ENCODE measurements at regions not wholly inside any gene's neighbourhood (a gene's known extent, or its start where the extent isn't known, plus 50 kb on each side); places are given as distances from the start of the nearest gene placed in this dataset.

GRCh38 chr7:91570560-91570959, 306.3 kb downstream of the FZD1 start:
- RAD21 ChIA-PET (ENCODE audit: low non-redundant PET in 1 of 2, low total read pairs in 2 of 2, uncharacterized antibody in 2 of 2, unreplicated experiment in 2 of 2): no interaction called here

More at GRCh38 chr7:91570560-91570959, 306.3 kb downstream of the FZD1 start:
- no peak overlapping the region for H3K9ac ChIP-seq (ENCODE audit: low read length)
- H3K9me2 ChIP-seq (ENCODE audit: insufficient read depth): no peaks in the 10 kb centered on the region
- no peak for ATAC-seq
- H3K4me3 ChIP-seq (replicated peaks in 1 of 2; ENCODE audit: low read depth in 1 of 2, low read length in 2 of 2): no peak overlapping the region
- BruUV-seq (replicated peaks): no TSS peak
- no peaks in the 10 kb centered on the region for H3K27me3 ChIP-seq (ENCODE audit: insufficient read depth, low read length)
- no peak overlapping the region for H3K4me2 ChIP-seq (ENCODE audit: low read length)
- intact Hi-C loops (cut with micrococcal nuclease): no loop called here
- H3K36me3 ChIP-seq (ENCODE audit: control insufficient read depth in 1 of 2, insufficient read depth in 2 of 2, low read length in 2 of 2): no peaks in the 10 kb centered on the region
- H3K9me3 ChIP-seq (ENCODE audit: control insufficient read depth in 1 of 2, insufficient read depth in 1 of 2, low read depth in 1 of 2, low read length in 2 of 2): no peaks in the 10 kb centered on the region
- DNase-seq (ENCODE audit: low read depth, low spot score): no peak
- no peak for TF ChIP-seq POLR2AphosphoS5 (IDR thresholded peaks at IDR 0.05; ENCODE audit: low read depth, low read length)
- no peak for TF ChIP-seq EZH2 (IDR thresholded peaks at IDR 0.05)
- TF ChIP-seq TCF7L2 (IDR thresholded peaks at IDR 0.05; ENCODE audit: borderline replicate concordance, extremely low read depth, insufficient read depth, insufficient read length): no peak
- TF ChIP-seq CEBPB (IDR thresholded peaks at IDR 0.05; ENCODE audit: low read depth): no peak
- no peak for TF ChIP-seq MAX (IDR thresholded peaks at IDR 0.05)
- no peak for TF ChIP-seq CBX3 (IDR thresholded peaks at IDR 0.05; ENCODE audit: low read depth)
- no peak for TF ChIP-seq POLR2A (IDR thresholded peaks at IDR 0.05; ENCODE audit: borderline replicate concordance, extremely low read depth, insufficient read depth, insufficient read length)
- no peak for TF ChIP-seq EZH2phosphoT487 (IDR thresholded peaks at IDR 0.05; ENCODE audit: borderline replicate concordance)
- no peak for TF ChIP-seq ZBTB33 (IDR thresholded peaks at IDR 0.05; ENCODE audit: extremely low read depth, insufficient replicate concordance, low read length)
- TF ChIP-seq FOSL1 (IDR thresholded peaks at IDR 0.05; ENCODE audit: low read depth): no peak
- TF ChIP-seq ELF1 (IDR thresholded peaks at IDR 0.05; ENCODE audit: borderline replicate concordance, low read depth): no peak
- no peak for TF ChIP-seq ZFX (IDR thresholded peaks at IDR 0.05)
- TF ChIP-seq EGR1 (IDR thresholded peaks at IDR 0.05; ENCODE audit: low read depth): no peak
- TF ChIP-seq SIN3A (IDR thresholded peaks at IDR 0.05; ENCODE audit: low read depth): no peak
- no peak for TF ChIP-seq JUND (IDR thresholded peaks at IDR 0.05)
- TF ChIP-seq ZNF274 (IDR thresholded peaks at IDR 0.05; ENCODE audit: low read depth, low read length): no peak
- ChIA-PET POLR2A (no interaction called here), CTCF (no interaction called here)
- no peak overlapping the region for H3K27ac ChIP-seq (ENCODE audit: low read depth, low read length)
- no peaks in the 10 kb centered on the region for H3K4me1 ChIP-seq (ENCODE audit: control insufficient read depth in 1 of 2, insufficient read depth in 2 of 2, low read length in 2 of 2)
- H4K20me1 ChIP-seq (ENCODE audit: insufficient read depth): no peaks in the 10 kb centered on the region
- no peaks in the 10 kb centered on the region for H3K79me2 ChIP-seq (ENCODE audit: insufficient read depth, low read length)
- no peak overlapping the region for H2AFZ ChIP-seq (ENCODE audit: low read depth, low read length, poor library complexity, severe bottlenecking)
